GM23338 (cell line): ENCODE measurements at regions not wholly inside any gene's neighbourhood (a gene's known extent, or its start where the extent isn't known, plus 50 kb on each side); places are given as distances from the start of the nearest gene placed in this dataset.

Experiments used
- ATAC-seq: fragments of 200-7000 bp; cut with Tn5 transposase; 3 replicates; pipeline ENCODE4 v1.9.1; 2020
- DNase-seq: peaks from one replicate; pipeline ENCODE4 v3.0.0-alpha.2; 2015; ENCODE audit warnings: low spot score
- H2AFZ ChIP-seq: fragments of 200-600 bp; sonication (generic); 2 replicates; pipeline ENCODE4 v1.8.0; 2016; ENCODE audit warnings: antibody characterized with exemption, mild to moderate bottlenecking, moderate library complexity
- H3F3A ChIP-seq: fragments of 200-600 bp; sonication (generic); replicated peaks from 2 replicates; pipeline ENCODE4 v1.8.0; 2017; ENCODE audit warnings: antibody characterized with exemption, mixed run types, low read depth
- H3K27ac ChIP-seq: fragments of 200-600 bp; sonication (generic); 2 replicates; pipeline ENCODE4 v1.6.1; 2016; ENCODE audit warnings: low read depth
- H3K27me3 ChIP-seq: fragments of 200-600 bp; sonication (generic); 2 replicates; pipeline ENCODE4 v1.8.0; 2016; ENCODE audit warnings: mild to moderate bottlenecking, mixed run types, moderate library complexity; ENCODE audit not compliant: insufficient read depth
- H3K36me3 ChIP-seq: fragments of 200-600 bp; sonication (generic); 2 replicates; pipeline ENCODE4 v1.8.0; 2016; ENCODE audit warnings: mild to moderate bottlenecking; ENCODE audit not compliant: insufficient read depth
- H3K4me1 ChIP-seq: fragments of 200-600 bp; sonication (generic); 2 replicates; pipeline ENCODE4 v1.8.0; 2016; ENCODE audit warnings: mild to moderate bottlenecking, moderate library complexity; ENCODE audit not compliant: insufficient read depth
- H3K4me2 ChIP-seq: fragments of 200-600 bp; sonication (generic); 2 replicates; pipeline ENCODE4 v1.7.1; 2017; ENCODE audit warnings: mixed run types
- H3K4me3 ChIP-seq: fragments of 200-600 bp; sonication (generic); 2 replicates; pipeline ENCODE4 v1.6.1; 2016; ENCODE audit warnings: mixed run types
- H3K79me2 ChIP-seq: fragments of 200-600 bp; sonication (generic); replicated peaks from 2 replicates; pipeline ENCODE4 v1.8.0; 2017; ENCODE audit warnings: mild to moderate bottlenecking; ENCODE audit not compliant: insufficient read depth
- H3K9me2 ChIP-seq: fragments of 200-600 bp; sonication (generic); 2 replicates; pipeline ENCODE4 v1.8.0; 2017; ENCODE audit not compliant: insufficient read depth
- H4K20me1 ChIP-seq: fragments of 200-600 bp; sonication (generic); replicated peaks from 2 replicates; pipeline ENCODE4 v1.8.0; 2017; ENCODE audit warnings: mild to moderate bottlenecking; ENCODE audit not compliant: insufficient read depth
- H3K27ac Mint-ChIP-seq: 2 replicates; pipeline ENCODE4 v1.8.0; 2020; ENCODE audit warnings: inconsistent platforms, mild to moderate bottlenecking, moderate library complexity, mixed read lengths
- H3K27me3 Mint-ChIP-seq: 3 replicates; pipeline ENCODE4 v1.8.0; 2022; ENCODE audit warnings: low read depth, mild to moderate bottlenecking, moderate library complexity, mixed read lengths, inconsistent platforms; ENCODE audit not compliant: insufficient read depth, poor library complexity
- H3K36me3 Mint-ChIP-seq: 3 replicates; pipeline ENCODE4 v1.8.0; 2021; ENCODE audit warnings: low read depth, mild to moderate bottlenecking, inconsistent platforms, moderate library complexity, mixed read lengths
- H3K4me1 Mint-ChIP-seq: 3 replicates; pipeline ENCODE4 v1.8.0; 2020; ENCODE audit warnings: mild to moderate bottlenecking, inconsistent platforms, mixed read lengths
- H3K4me3 Mint-ChIP-seq: 3 replicates; pipeline ENCODE4 v1.8.0; 2021; ENCODE audit warnings: moderate library complexity, mild to moderate bottlenecking, inconsistent platforms, mixed read lengths
- H3K9me3 Mint-ChIP-seq: 3 replicates; pipeline ENCODE4 v1.8.0; 2020; ENCODE audit warnings: moderate library complexity, mild to moderate bottlenecking, inconsistent platforms, mixed read lengths
- CREB1 ChIP-seq: fragments of 250-450 bp; sonication (Bioruptor Pico); IDR thresholded peaks from 2 replicates; pipeline ENCODE4 v1.5.0; 2020; ENCODE audit warnings: low read depth, mild to moderate bottlenecking, moderate library complexity
- CTCF ChIP-seq, 2 experiments: fragments of 200-600 bp in 1 of 2; sonication (generic) in 1 of 2; conservative IDR thresholded peaks; 2 replicates each; pipeline versions ENCODE4 v1.5.1 to v1.6.1; 2016 to 2017; ENCODE audit warnings: antibody characterized with exemption in 2 of 2, low read depth in 2 of 2, mild to moderate bottlenecking in 2 of 2, moderate library complexity in 1 of 2
- ETS1 ChIP-seq: IDR thresholded peaks from 2 replicates; pipeline ENCODE4 v1.6.1; 2016; ENCODE audit warnings: antibody characterized with exemption
- EZH2 ChIP-seq: fragments of 200-600 bp; sonication (generic); IDR thresholded peaks from one replicate; pipeline ENCODE4 v1.8.0; 2017; ENCODE audit warnings: antibody characterized with exemption, mild to moderate bottlenecking, low read depth; ENCODE audit not compliant: unreplicated experiment
- EZH2phosphoT487 ChIP-seq: fragments of 200-600 bp; sonication (generic); IDR thresholded peaks from one replicate; pipeline ENCODE4 v1.8.1; 2018; ENCODE audit warnings: antibody characterized with exemption; ENCODE audit not compliant: unreplicated experiment
- JUNB ChIP-seq: IDR thresholded peaks from one replicate; pipeline ENCODE4 v1.6.1; 2016; ENCODE audit warnings: antibody characterized with exemption; ENCODE audit not compliant: unreplicated experiment
- NANOG ChIP-seq: IDR thresholded peaks from 2 replicates; pipeline ENCODE4 v1.6.1; 2016; ENCODE audit warnings: antibody characterized with exemption, borderline replicate concordance
- POLR2AphosphoS5 ChIP-seq: IDR thresholded peaks from 2 replicates; pipeline ENCODE4 v1.6.1; 2016; ENCODE audit warnings: antibody characterized with exemption, low read depth
- REST ChIP-seq: IDR thresholded peaks from one replicate; pipeline ENCODE4 v1.6.1; 2018; ENCODE audit warnings: antibody characterized with exemption; ENCODE audit not compliant: unreplicated experiment
- STAT1 ChIP-seq: IDR thresholded peaks from one replicate; pipeline ENCODE4 v1.6.1; 2016; ENCODE audit warnings: antibody characterized with exemption; ENCODE audit not compliant: unreplicated experiment
- ZNF114 ChIP-seq: fragments of 250-450 bp; sonication (Bioruptor Pico); IDR thresholded peaks from 2 replicates; pipeline ENCODE4 v1.5.0; 2020; ENCODE audit warnings: mild to moderate bottlenecking, moderate library complexity
- ZNF331 ChIP-seq: fragments of 250-450 bp; sonication (Bioruptor Pico); IDR thresholded peaks from 2 replicates; pipeline ENCODE4 v1.5.0; 2020; ENCODE audit warnings: low read depth, mild to moderate bottlenecking, moderate library complexity
- ZNF462 ChIP-seq: fragments of 250-450 bp; sonication (Bioruptor Pico); IDR thresholded peaks from 2 replicates; pipeline ENCODE4 v1.5.0; 2020; ENCODE audit warnings: mild to moderate bottlenecking, moderate library complexity

GRCh38 chr2:82675186-82675585, 1783.9 kb downstream of the SUCLG1 start:
- no peaks in the 10 kb centered on the region for H3K9me2 ChIP-seq
- TF ChIP-seq EZH2 = no peak
- TF ChIP-seq JUNB = no peak
- no peak for TF ChIP-seq STAT1
- no peak for TF ChIP-seq CTCF (conservative IDR thresholded peaks at IDR 0.05; ENCODE audit: low read depth in 2 of 2)
- no peak for TF ChIP-seq ZNF462
- TF ChIP-seq ZNF331 (CRISPR knock-in tag) = no peak
- TF ChIP-seq REST = no peak
- TF ChIP-seq EZH2phosphoT487 = no peak
- TF ChIP-seq NANOG = no peak
- TF ChIP-seq CREB1 (CRISPR knock-in tag) = no peak
- TF ChIP-seq ZNF114 (CRISPR knock-in tag) = no peak
- TF ChIP-seq ETS1 = no peak
- no peak for TF ChIP-seq POLR2AphosphoS5
- H3K4me3 ChIP-seq = no peak overlapping the region
- H2AFZ ChIP-seq = no peak overlapping the region
- H4K20me1 ChIP-seq = no peaks in the 10 kb centered on the region
- Mint-ChIP-seq H3K4me3 (no peak overlapping the region), H3K36me3 (no peaks in the 10 kb centered on the region), H3K9me3 (no peaks in the 10 kb centered on the region; the same call in 2 of the 3 replicates), H3K27me3 (no peaks in the 10 kb centered on the region), H3K27ac (no peak overlapping the region; the same call in 1 of the 2 replicates), H3K4me1 (no peaks in the 10 kb centered on the region)
- H3F3A ChIP-seq = no peaks in the 10 kb centered on the region
- no peaks in the 10 kb centered on the region for H3K4me1 ChIP-seq
- no peak overlapping the region for H3K27ac ChIP-seq
- no peaks in the 10 kb centered on the region for H3K79me2 ChIP-seq
- no peaks in the 10 kb centered on the region for H3K36me3 ChIP-seq
- H3K27me3 ChIP-seq = no peaks in the 10 kb centered on the region
- ATAC-seq (no peak), DNase-seq (no peak)
- no peak overlapping the region for H3K4me2 ChIP-seq
